ENCODE measurements at regions not wholly inside any gene's neighbourhood (a gene's known extent, or its start where the extent isn't known, plus 50 kb on each side); places are given as distances from the start of the nearest gene placed in this dataset.

GRCh38 chr6:85382541-85382940 is 67.3 kb upstream of the NT5E start:
- Mint-ChIP-seq H3K4me3 (no peak overlapping the region), H3K27ac (no peak overlapping the region), H3K36me3 (ENCODE audit: low read depth) (no peaks in the 10 kb centered on the region), H3K4me1 (no peaks in the 10 kb centered on the region), H3K27me3 (ENCODE audit: low read depth) (peaks cover 4% of the 10 kb centered on the region), H3K9me3 (peaks cover 15% of the 10 kb centered on the region)
- TF ChIP-seq CTCF (IDR thresholded peaks at IDR 0.05; ENCODE audit: unreplicated experiment in 3 of 3) = no peak

- H3K27me3 Mint-ChIP-seq (ENCODE audit: low read depth) = no peaks in the 10 kb centered on the region
These were observed 77.0 kb upstream of the NT5E start for GRCh38 chr6:85372915-85373270.

GRCh38 chr6:85372188-85372914 is 77.5 kb upstream of the NT5E start:
- Mint-ChIP-seq H3K4me1 (no peaks in the 10 kb centered on the region), H3K36me3 (ENCODE audit: low read depth) (no peaks in the 10 kb centered on the region), H3K4me3 (no peak overlapping the region), H3K27me3 (ENCODE audit: low read depth) (no peaks in the 10 kb centered on the region), H3K9me3 (peaks cover 4% of the 10 kb centered on the region), H3K27ac (no peak overlapping the region)
- no peak for TF ChIP-seq CTCF (IDR thresholded peaks at IDR 0.05; ENCODE audit: unreplicated experiment in 3 of 3)

More at GRCh38 chr6:85372915-85373270, 77.0 kb upstream of the NT5E start:
- Mint-ChIP-seq H3K9me3 (peaks cover 4% of the 10 kb centered on the region), H3K4me1 (no peaks in the 10 kb centered on the region), H3K4me3 (no peak overlapping the region), H3K36me3 (ENCODE audit: low read depth) (no peaks in the 10 kb centered on the region), H3K27ac (no peak overlapping the region)
- no peak for TF ChIP-seq CTCF (IDR thresholded peaks at IDR 0.05; ENCODE audit: unreplicated experiment in 3 of 3)

- H3K4me1 Mint-ChIP-seq = no peaks in the 10 kb centered on the region
- H3K9me3 Mint-ChIP-seq = peaks cover 4% of the 10 kb centered on the region
These were observed 81.3 kb upstream of the NT5E start for GRCh38 chr6:85368631-85369030.

GRCh38 chr6:85364344-85364743 is 85.5 kb upstream of the NT5E start:
- no peaks in the 10 kb centered on the region for H3K4me1 Mint-ChIP-seq
- H3K9me3 Mint-ChIP-seq = peaks cover 4% of the 10 kb centered on the region
- H3K27me3 Mint-ChIP-seq (ENCODE audit: low read depth) = peaks cover 2% of the 10 kb centered on the region
- H3K36me3 Mint-ChIP-seq (ENCODE audit: low read depth) = no peaks in the 10 kb centered on the region
- no peak overlapping the region for H3K4me3 Mint-ChIP-seq
- H3K27ac Mint-ChIP-seq = no peak overlapping the region
- no peak for TF ChIP-seq CTCF (IDR thresholded peaks at IDR 0.05; ENCODE audit: unreplicated experiment in 3 of 3)

More at GRCh38 chr6:85368631-85369030, 81.3 kb upstream of the NT5E start:
- Mint-ChIP-seq H3K36me3 (ENCODE audit: low read depth) (no peaks in the 10 kb centered on the region), H3K27ac (no peak overlapping the region), H3K4me3 (no peak overlapping the region), H3K27me3 (ENCODE audit: low read depth) (no peaks in the 10 kb centered on the region)
- TF ChIP-seq CTCF (IDR thresholded peaks at IDR 0.05; ENCODE audit: unreplicated experiment in 3 of 3) = no peak

GRCh38 chr6:85363870-85364269 is 86.0 kb upstream of the NT5E start:
- H3K9me3 Mint-ChIP-seq = peaks cover 4% of the 10 kb centered on the region
- peaks cover 4% of the 10 kb centered on the region for H3K27me3 Mint-ChIP-seq (ENCODE audit: low read depth)

More at GRCh38 chr6:85363870-85364269, 86.0 kb upstream of the NT5E start:
- no peak overlapping the region for H3K4me3 Mint-ChIP-seq
- no peaks in the 10 kb centered on the region for H3K36me3 Mint-ChIP-seq (ENCODE audit: low read depth)
- H3K4me1 Mint-ChIP-seq = no peaks in the 10 kb centered on the region
- TF ChIP-seq CTCF (IDR thresholded peaks at IDR 0.05; ENCODE audit: unreplicated experiment in 3 of 3) = no peak
- H3K27ac Mint-ChIP-seq = no peak overlapping the region

Measured in nephron (organoid).